ENCODE measurements at regions not wholly inside any gene's neighbourhood (a gene's known extent, or its start where the extent isn't known, plus 50 kb on each side); places are given as distances from the start of the nearest gene placed in this dataset.

DNA sequence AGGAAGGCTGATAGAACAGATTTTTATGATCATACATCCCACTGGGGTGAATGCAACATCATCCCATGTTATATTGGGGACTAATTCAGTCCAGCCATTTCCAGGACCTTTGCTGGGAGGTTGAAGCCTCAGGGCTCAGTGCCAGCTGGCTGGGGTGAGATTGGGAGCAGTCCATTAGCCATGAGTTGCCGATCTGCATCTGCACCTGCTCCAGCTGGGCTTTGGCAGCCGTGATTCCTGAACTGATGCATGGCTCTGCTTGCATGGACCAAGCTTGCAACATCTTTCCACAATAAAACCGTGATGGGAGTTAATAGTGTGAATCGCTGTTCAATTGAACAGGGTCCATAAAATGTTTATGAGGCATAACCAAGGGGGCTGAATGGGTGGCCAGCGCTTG, 346.9 kb downstream of the TYW1 start:
- no peak for TF ChIP-seq EZH2phosphoT487 (IDR thresholded peaks at IDR 0.05; ENCODE audit: borderline replicate concordance, low read length)
- TF ChIP-seq, protein P1, sequence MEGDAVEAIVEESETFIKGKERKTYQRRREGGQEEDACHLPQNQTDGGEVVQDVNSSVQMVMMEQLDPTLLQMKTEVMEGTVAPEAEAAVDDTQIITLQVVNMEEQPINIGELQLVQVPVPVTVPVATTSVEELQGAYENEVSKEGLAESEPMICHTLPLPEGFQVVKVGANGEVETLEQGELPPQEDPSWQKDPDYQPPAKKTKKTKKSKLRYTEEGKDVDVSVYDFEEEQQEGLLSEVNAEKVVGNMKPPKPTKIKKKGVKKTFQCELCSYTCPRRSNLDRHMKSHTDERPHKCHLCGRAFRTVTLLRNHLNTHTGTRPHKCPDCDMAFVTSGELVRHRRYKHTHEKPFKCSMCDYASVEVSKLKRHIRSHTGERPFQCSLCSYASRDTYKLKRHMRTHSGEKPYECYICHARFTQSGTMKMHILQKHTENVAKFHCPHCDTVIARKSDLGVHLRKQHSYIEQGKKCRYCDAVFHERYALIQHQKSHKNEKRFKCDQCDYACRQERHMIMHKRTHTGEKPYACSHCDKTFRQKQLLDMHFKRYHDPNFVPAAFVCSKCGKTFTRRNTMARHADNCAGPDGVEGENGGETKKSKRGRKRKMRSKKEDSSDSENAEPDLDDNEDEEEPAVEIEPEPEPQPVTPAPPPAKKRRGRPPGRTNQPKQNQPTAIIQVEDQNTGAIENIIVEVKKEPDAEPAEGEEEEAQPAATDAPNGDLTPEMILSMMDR (IDR thresholded peaks at IDR 0.05; ENCODE audit: low read depth, low read length, poor library complexity, severe bottlenecking): no peak
- H3K36me3 ChIP-seq (ENCODE audit: control insufficient read depth, low read length): no peaks in the 10 kb centered on the region
- H4K20me1 ChIP-seq (ENCODE audit: control insufficient read depth, insufficient read depth, low read depth, low read length): no peaks in the 10 kb centered on the region

GRCh38 chr7:67344481-67345193, 348.0 kb downstream of the TYW1 start:
- peaks cover 3% of the 10 kb centered on the region; the same call in 1 of the 2 replicates for H3K4me1 ChIP-seq (ENCODE audit: control insufficient read depth, low read length)
- H3K27ac ChIP-seq (ENCODE audit: low read depth, low read length): no peak overlapping the region
- no peaks in the 10 kb centered on the region for H3K79me2 ChIP-seq (ENCODE audit: control insufficient read depth, low read length)
- TF ChIP-seq, protein P1 (IDR thresholded peaks at IDR 0.05; ENCODE audit: low read depth, low read length, poor library complexity, severe bottlenecking): no peak
- no peak for TF ChIP-seq EZH2phosphoT487 (IDR thresholded peaks at IDR 0.05; ENCODE audit: borderline replicate concordance, low read length)
- no peaks in the 10 kb centered on the region for H3K27me3 ChIP-seq (ENCODE audit: control insufficient read depth, low read length)
- no peaks in the 10 kb centered on the region for H3K36me3 ChIP-seq (ENCODE audit: control insufficient read depth, low read length)
- H4K20me1 ChIP-seq (ENCODE audit: control insufficient read depth, insufficient read depth, low read depth, low read length): no peaks in the 10 kb centered on the region
- no peak overlapping the region for H3K4me2 ChIP-seq (ENCODE audit: low read length)
- H3K9me3 ChIP-seq (ENCODE audit: control insufficient read depth, insufficient read depth, low read length): no peaks in the 10 kb centered on the region
- no peaks in the 10 kb centered on the region for H3F3A ChIP-seq (ENCODE audit: control insufficient read depth, insufficient read depth)
- H3K9me2 ChIP-seq (replicated peaks; ENCODE audit: control insufficient read depth, low read length): no peaks in the 10 kb centered on the region
- H3K4me3 ChIP-seq (ENCODE audit: low read length): no peak overlapping the region

More for the DNA sequence above, 346.9 kb downstream of the TYW1 start:
- Histone ChIP-seq H3K9me3 (ENCODE audit: control insufficient read depth, insufficient read depth, low read length) (no peaks in the 10 kb centered on the region), H3K27me3 (ENCODE audit: control insufficient read depth, low read length) (no peaks in the 10 kb centered on the region), H3F3A (ENCODE audit: control insufficient read depth, insufficient read depth) (no peaks in the 10 kb centered on the region), H3K4me1 (ENCODE audit: control insufficient read depth, low read length) (peaks cover 3% of the 10 kb centered on the region; the same call in 1 of the 2 replicates), H3K27ac (ENCODE audit: low read depth, low read length) (no peak overlapping the region), H3K79me2 (ENCODE audit: control insufficient read depth, low read length) (no peaks in the 10 kb centered on the region), H3K4me3 (ENCODE audit: low read length) (no peak overlapping the region), H3K9me2 (replicated peaks; ENCODE audit: control insufficient read depth, low read length) (no peaks in the 10 kb centered on the region), H3K4me2 (ENCODE audit: low read length) (no peak overlapping the region)

DNA sequence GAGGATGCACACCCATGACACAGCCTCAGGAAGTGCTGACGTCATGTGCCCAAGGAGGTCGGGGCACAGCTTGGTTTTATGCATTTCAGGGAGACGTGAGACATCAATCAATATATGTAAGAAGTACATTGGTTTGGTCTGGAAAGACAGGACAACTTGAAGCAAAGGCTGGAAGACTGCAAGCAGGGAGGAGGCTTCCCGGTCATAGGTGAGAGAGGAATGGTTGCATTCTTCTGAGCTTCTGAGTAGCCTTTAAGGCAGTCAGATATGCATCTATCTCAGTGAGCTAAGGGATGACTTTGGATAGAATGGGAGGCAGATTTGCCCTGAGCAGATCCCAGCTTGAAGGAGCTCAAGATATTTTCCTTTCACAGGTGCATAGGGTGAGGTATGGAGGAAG, 349.5 kb downstream of the TYW1 start:
- Histone ChIP-seq H3K27ac (ENCODE audit: low read depth, low read length) (no peak overlapping the region), H3K4me2 (ENCODE audit: low read length) (no peak overlapping the region), H3K36me3 (ENCODE audit: control insufficient read depth, low read length) (no peaks in the 10 kb centered on the region), H3K9me2 (replicated peaks; ENCODE audit: control insufficient read depth, low read length) (no peaks in the 10 kb centered on the region), H4K20me1 (ENCODE audit: control insufficient read depth, insufficient read depth, low read depth, low read length) (no peaks in the 10 kb centered on the region), H3K9me3 (ENCODE audit: control insufficient read depth, insufficient read depth, low read length) (no peaks in the 10 kb centered on the region), H3K79me2 (ENCODE audit: control insufficient read depth, low read length) (no peaks in the 10 kb centered on the region), H3F3A (ENCODE audit: control insufficient read depth, insufficient read depth) (no peaks in the 10 kb centered on the region), H3K4me3 (ENCODE audit: low read length) (no peak overlapping the region), H3K4me1 (ENCODE audit: control insufficient read depth, low read length) (peaks cover 3% of the 10 kb centered on the region; the same call in 1 of the 2 replicates), H3K27me3 (ENCODE audit: control insufficient read depth, low read length) (no peaks in the 10 kb centered on the region)
- TF ChIP-seq EZH2phosphoT487 (IDR thresholded peaks at IDR 0.05; ENCODE audit: borderline replicate concordance, low read length): no peak

- H3K4me3 ChIP-seq (ENCODE audit: low read length): no peak overlapping the region
- no peaks in the 10 kb centered on the region for H3K9me3 ChIP-seq (ENCODE audit: control insufficient read depth, insufficient read depth, low read length)
- H3K4me1 ChIP-seq (ENCODE audit: control insufficient read depth, low read length): peaks cover 3% of the 10 kb centered on the region; the same call in 1 of the 2 replicates
- no peaks in the 10 kb centered on the region for H3K9me2 ChIP-seq (replicated peaks; ENCODE audit: control insufficient read depth, low read length)
- no peaks in the 10 kb centered on the region for H3K36me3 ChIP-seq (ENCODE audit: control insufficient read depth, low read length)
- no peaks in the 10 kb centered on the region for H3K79me2 ChIP-seq (ENCODE audit: control insufficient read depth, low read length)
- H3F3A ChIP-seq (ENCODE audit: control insufficient read depth, insufficient read depth): no peaks in the 10 kb centered on the region
- no peaks in the 10 kb centered on the region for H3K27me3 ChIP-seq (ENCODE audit: control insufficient read depth, low read length)
- H3K27ac ChIP-seq (ENCODE audit: low read depth, low read length): no peak overlapping the region
- H4K20me1 ChIP-seq (ENCODE audit: control insufficient read depth, insufficient read depth, low read depth, low read length): no peaks in the 10 kb centered on the region
- no peak overlapping the region for H3K4me2 ChIP-seq (ENCODE audit: low read length)
- TF ChIP-seq EZH2phosphoT487 (IDR thresholded peaks at IDR 0.05; ENCODE audit: borderline replicate concordance, low read length): no peak
- TF ChIP-seq, protein P1 (IDR thresholded peaks at IDR 0.05; ENCODE audit: low read depth, low read length, poor library complexity, severe bottlenecking): no peak
Observed at GRCh38 chr7:67346876-67347275, 350.2 kb downstream of the TYW1 start.

All from DOHH2 (cell line).